GM23338 (cell line): ENCODE measurements at regions not wholly inside any gene's neighbourhood (a gene's known extent, or its start where the extent isn't known, plus 50 kb on each side); places are given as distances from the start of the nearest gene placed in this dataset.

Experiments used
- ATAC-seq: fragments of 200-7000 bp; cut with Tn5 transposase; 3 replicates; pipeline ENCODE4 v1.9.1; 2020
- DNase-seq: peaks from one replicate; pipeline ENCODE4 v3.0.0-alpha.2; 2015; ENCODE audit warnings: low spot score
- H2AFZ ChIP-seq: fragments of 200-600 bp; sonication (generic); 2 replicates; pipeline ENCODE4 v1.8.0; 2016; ENCODE audit warnings: antibody characterized with exemption, mild to moderate bottlenecking, moderate library complexity
- H3F3A ChIP-seq: fragments of 200-600 bp; sonication (generic); replicated peaks from 2 replicates; pipeline ENCODE4 v1.8.0; 2017; ENCODE audit warnings: antibody characterized with exemption, mixed run types, low read depth
- H3K27ac ChIP-seq: fragments of 200-600 bp; sonication (generic); 2 replicates; pipeline ENCODE4 v1.6.1; 2016; ENCODE audit warnings: low read depth
- H3K27me3 ChIP-seq: fragments of 200-600 bp; sonication (generic); 2 replicates; pipeline ENCODE4 v1.8.0; 2016; ENCODE audit warnings: mild to moderate bottlenecking, mixed run types, moderate library complexity; ENCODE audit not compliant: insufficient read depth
- H3K36me3 ChIP-seq: fragments of 200-600 bp; sonication (generic); 2 replicates; pipeline ENCODE4 v1.8.0; 2016; ENCODE audit warnings: mild to moderate bottlenecking; ENCODE audit not compliant: insufficient read depth
- H3K4me1 ChIP-seq: fragments of 200-600 bp; sonication (generic); 2 replicates; pipeline ENCODE4 v1.8.0; 2016; ENCODE audit warnings: mild to moderate bottlenecking, moderate library complexity; ENCODE audit not compliant: insufficient read depth
- H3K4me2 ChIP-seq: fragments of 200-600 bp; sonication (generic); 2 replicates; pipeline ENCODE4 v1.7.1; 2017; ENCODE audit warnings: mixed run types
- H3K4me3 ChIP-seq: fragments of 200-600 bp; sonication (generic); 2 replicates; pipeline ENCODE4 v1.6.1; 2016; ENCODE audit warnings: mixed run types
- H3K79me2 ChIP-seq: fragments of 200-600 bp; sonication (generic); replicated peaks from 2 replicates; pipeline ENCODE4 v1.8.0; 2017; ENCODE audit warnings: mild to moderate bottlenecking; ENCODE audit not compliant: insufficient read depth
- H3K9me2 ChIP-seq: fragments of 200-600 bp; sonication (generic); 2 replicates; pipeline ENCODE4 v1.8.0; 2017; ENCODE audit not compliant: insufficient read depth
- H4K20me1 ChIP-seq: fragments of 200-600 bp; sonication (generic); replicated peaks from 2 replicates; pipeline ENCODE4 v1.8.0; 2017; ENCODE audit warnings: mild to moderate bottlenecking; ENCODE audit not compliant: insufficient read depth
- H3K27ac Mint-ChIP-seq: 2 replicates; pipeline ENCODE4 v1.8.0; 2020; ENCODE audit warnings: inconsistent platforms, mild to moderate bottlenecking, moderate library complexity, mixed read lengths
- H3K27me3 Mint-ChIP-seq: 3 replicates; pipeline ENCODE4 v1.8.0; 2022; ENCODE audit warnings: low read depth, mild to moderate bottlenecking, moderate library complexity, mixed read lengths, inconsistent platforms; ENCODE audit not compliant: insufficient read depth, poor library complexity
- H3K36me3 Mint-ChIP-seq: 3 replicates; pipeline ENCODE4 v1.8.0; 2021; ENCODE audit warnings: low read depth, mild to moderate bottlenecking, inconsistent platforms, moderate library complexity, mixed read lengths
- H3K4me1 Mint-ChIP-seq: 3 replicates; pipeline ENCODE4 v1.8.0; 2020; ENCODE audit warnings: mild to moderate bottlenecking, inconsistent platforms, mixed read lengths
- H3K4me3 Mint-ChIP-seq: 3 replicates; pipeline ENCODE4 v1.8.0; 2021; ENCODE audit warnings: moderate library complexity, mild to moderate bottlenecking, inconsistent platforms, mixed read lengths
- H3K9me3 Mint-ChIP-seq: 3 replicates; pipeline ENCODE4 v1.8.0; 2020; ENCODE audit warnings: moderate library complexity, mild to moderate bottlenecking, inconsistent platforms, mixed read lengths
- CTCF ChIP-seq, 2 experiments: fragments of 200-600 bp in 1 of 2; sonication (generic) in 1 of 2; conservative IDR thresholded peaks; 2 replicates each; pipeline versions ENCODE4 v1.5.1 to v1.6.1; 2016 to 2017; ENCODE audit warnings: antibody characterized with exemption in 2 of 2, low read depth in 2 of 2, mild to moderate bottlenecking in 2 of 2, moderate library complexity in 1 of 2
- EZH2 ChIP-seq: fragments of 200-600 bp; sonication (generic); IDR thresholded peaks from one replicate; pipeline ENCODE4 v1.8.0; 2017; ENCODE audit warnings: antibody characterized with exemption, mild to moderate bottlenecking, low read depth; ENCODE audit not compliant: unreplicated experiment
- EZH2phosphoT487 ChIP-seq: fragments of 200-600 bp; sonication (generic); IDR thresholded peaks from one replicate; pipeline ENCODE4 v1.8.1; 2018; ENCODE audit warnings: antibody characterized with exemption; ENCODE audit not compliant: unreplicated experiment
- NANOG ChIP-seq: IDR thresholded peaks from 2 replicates; pipeline ENCODE4 v1.6.1; 2016; ENCODE audit warnings: antibody characterized with exemption, borderline replicate concordance
- POLR2AphosphoS5 ChIP-seq: IDR thresholded peaks from 2 replicates; pipeline ENCODE4 v1.6.1; 2016; ENCODE audit warnings: antibody characterized with exemption, low read depth
- REST ChIP-seq: IDR thresholded peaks from one replicate; pipeline ENCODE4 v1.6.1; 2018; ENCODE audit warnings: antibody characterized with exemption; ENCODE audit not compliant: unreplicated experiment
- STAT1 ChIP-seq: IDR thresholded peaks from one replicate; pipeline ENCODE4 v1.6.1; 2016; ENCODE audit warnings: antibody characterized with exemption; ENCODE audit not compliant: unreplicated experiment
- ZNF114 ChIP-seq: fragments of 250-450 bp; sonication (Bioruptor Pico); IDR thresholded peaks from 2 replicates; pipeline ENCODE4 v1.5.0; 2020; ENCODE audit warnings: mild to moderate bottlenecking, moderate library complexity
- ZNF331 ChIP-seq: fragments of 250-450 bp; sonication (Bioruptor Pico); IDR thresholded peaks from 2 replicates; pipeline ENCODE4 v1.5.0; 2020; ENCODE audit warnings: low read depth, mild to moderate bottlenecking, moderate library complexity
- ZNF462 ChIP-seq: fragments of 250-450 bp; sonication (Bioruptor Pico); IDR thresholded peaks from 2 replicates; pipeline ENCODE4 v1.5.0; 2020; ENCODE audit warnings: mild to moderate bottlenecking, moderate library complexity

- Mint-ChIP-seq H3K9me3 (peaks cover 13% of the 10 kb centered on the region; the same call in 2 of the 3 replicates), H3K4me1 (peaks cover 10% of the 10 kb centered on the region; the same call in 2 of the 3 replicates), H3K36me3 (no peaks in the 10 kb centered on the region; the same call in 2 of the 3 replicates), H3K27ac (no peak overlapping the region), H3K4me3 (no peak overlapping the region), H3K27me3 (no peaks in the 10 kb centered on the region)
- no peak overlapping the region for H3K4me2 ChIP-seq
- H3K36me3 ChIP-seq = no peaks in the 10 kb centered on the region; the same call in 1 of the 2 replicates
- no peak for DNase-seq
- H3K4me3 ChIP-seq = no peak overlapping the region
- no peak for TF ChIP-seq ZNF331 (CRISPR knock-in tag)
- TF ChIP-seq CTCF (conservative IDR thresholded peaks at IDR 0.05; ENCODE audit: low read depth in 2 of 2) = no peak
- TF ChIP-seq REST = no peak
- no peak for TF ChIP-seq EZH2
- TF ChIP-seq POLR2AphosphoS5 = no peak
- TF ChIP-seq ZNF114 (CRISPR knock-in tag) = no peak
- no peak for TF ChIP-seq EZH2phosphoT487
- no peak for TF ChIP-seq ZNF462 (CRISPR knock-in tag)
- no peak for TF ChIP-seq STAT1
- no peak for TF ChIP-seq NANOG
- no peak overlapping the region for H2AFZ ChIP-seq
- H3K9me2 ChIP-seq = no peaks in the 10 kb centered on the region
- no peaks in the 10 kb centered on the region for H3K79me2 ChIP-seq
- no peak overlapping the region for H3K27ac ChIP-seq
- H3F3A ChIP-seq = no peaks in the 10 kb centered on the region
- no peak for ATAC-seq
- H4K20me1 ChIP-seq = no peaks in the 10 kb centered on the region
- no peaks in the 10 kb centered on the region for H3K27me3 ChIP-seq
- H3K4me1 ChIP-seq = peaks cover 3% of the 10 kb centered on the region
Observed at GRCh38 chr11:112425121-112425520, 164.5 kb upstream of the PLET1 start.
